Natural killer cell treated with Interleukin-12 subunit alpha and Interleukin-12 subunit beta and Interleukin-15 and Interleukin-18, amount 100 ng/mL, for 72 hours (primary cell): ENCODE measurements at regions not wholly inside any gene's neighbourhood (a gene's known extent, or its start where the extent isn't known, plus 50 kb on each side); places are given as distances from the start of the nearest gene placed in this dataset.
A peak's percentile ranks its signal among the peaks of the same experiment; 100 is the strongest.
"Not testable (repeated sequence)": the region's sequence is repeated elsewhere in the genome, so short reads cannot be mapped to it uniquely, and the experiment has no call there.

Experiments
- ATAC-seq, 2 donors: fragments of 150-1000 bp; cut with Tn5 transposase in 1 of 2; sonication (Bioruptor Pico), chemical (Tn5 transposase) in 1 of 2; 2 replicates each; pipeline ENCODE4 v1.10.0; 2021
- DNase-seq: peaks from one replicate; pipeline ENCODE4 v3.0.0; 2022; ENCODE audit warnings: low spot score
- H3K27ac Mint-ChIP-seq, 2 donors: 1 replicate in 1 of 2; 2 replicates in 1 of 2; pipeline ENCODE4 v1.8.0; 2022; ENCODE audit warnings: mixed read lengths in 2 of 2, mild to moderate bottlenecking in 1 of 2, moderate library complexity in 1 of 2
- H3K27me3 Mint-ChIP-seq, 2 donors: 1 replicate in 1 of 2; 2 replicates in 1 of 2; pipeline ENCODE4 v1.8.0; 2022; ENCODE audit warnings: mixed read lengths in 2 of 2
- H3K36me3 Mint-ChIP-seq: one replicate; pipeline ENCODE4 v1.8.0; 2022; ENCODE audit warnings: mixed read lengths
- H3K4me1 Mint-ChIP-seq, 2 donors: 1 replicate in 1 of 2; 2 replicates in 1 of 2; pipeline ENCODE4 v1.8.0; 2022; ENCODE audit warnings: low read depth in 2 of 2, mixed read lengths in 2 of 2, mild to moderate bottlenecking in 1 of 2
- H3K4me3 Mint-ChIP-seq: one replicate; pipeline ENCODE4 v1.8.0; 2022; ENCODE audit warnings: mixed read lengths
- H3K9me3 Mint-ChIP-seq: 2 replicates; pipeline ENCODE4 v1.8.0; 2022; ENCODE audit warnings: mixed read lengths

DNA sequence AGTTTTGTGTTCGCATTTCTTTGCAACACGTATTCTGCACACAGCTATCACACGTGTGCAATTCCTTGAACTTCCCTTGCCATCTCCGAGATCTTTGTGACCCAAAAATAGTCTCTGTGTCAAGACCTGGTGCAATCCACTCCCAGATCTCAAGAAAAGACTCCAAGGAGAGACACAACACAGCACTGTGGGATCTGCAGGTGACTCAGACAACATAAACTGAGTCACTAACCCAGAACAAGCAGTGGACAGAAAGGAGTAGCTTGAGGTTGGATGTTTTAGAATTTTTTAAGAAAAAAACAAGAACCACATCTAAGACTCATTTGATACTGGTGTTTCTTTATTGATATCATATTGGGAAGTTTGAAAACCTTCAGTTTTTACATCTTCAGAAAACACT lies 396.9 kb downstream of the AGTPBP1 start:
- H3K27ac Mint-ChIP-seq: no peak overlapping the region
- peaks cover 22 to 40% of the 10 kb centered on the region in 2 donors for H3K27me3 Mint-ChIP-seq
- no peak for DNase-seq
- no peaks in the 10 kb centered on the region for H3K9me3 Mint-ChIP-seq
- no peak overlapping the region for H3K4me3 Mint-ChIP-seq
- H3K4me1 Mint-ChIP-seq: no peaks in the 10 kb centered on the region
- H3K36me3 Mint-ChIP-seq: no peaks in the 10 kb centered on the region
- ATAC-seq: no peak

DNA sequence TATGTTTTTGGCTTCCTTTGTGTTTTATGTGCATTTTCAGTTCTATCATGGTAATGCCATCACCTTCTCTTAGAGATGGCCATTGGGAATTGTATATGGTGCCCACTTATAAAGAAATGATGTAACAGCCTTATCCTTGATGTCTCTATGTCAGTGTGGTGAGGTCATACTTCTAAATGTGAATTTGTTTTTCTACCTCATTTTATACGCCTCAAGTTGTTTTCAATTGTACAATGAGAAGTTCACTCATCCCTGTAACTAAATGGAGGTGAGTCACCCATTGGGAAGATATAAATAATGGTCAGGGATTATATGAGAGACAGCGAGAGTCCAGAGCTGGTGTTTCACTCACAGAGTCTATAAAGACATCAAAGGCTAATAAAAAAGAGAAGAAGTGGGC lies 402.4 kb downstream of the AGTPBP1 start:
- DNase-seq (no peak), ATAC-seq (no peak)
- Mint-ChIP-seq H3K4me3 (no peak overlapping the region), H3K27me3 (peaks cover 31 to 51% of the 10 kb centered on the region in 2 donors), H3K4me1 (no peaks in the 10 kb centered on the region), H3K27ac (no peak overlapping the region), H3K36me3 (no peaks in the 10 kb centered on the region), H3K9me3 (no peaks in the 10 kb centered on the region)

GRCh38 chr9:85334228-85334627 lies 407.5 kb downstream of the AGTPBP1 start:
- Mint-ChIP-seq H3K4me3 (no peak overlapping the region), H3K36me3 (no peaks in the 10 kb centered on the region), H3K27ac (no peak overlapping the region), H3K4me1 (no peaks in the 10 kb centered on the region), H3K9me3 (no peaks in the 10 kb centered on the region), H3K27me3 (peaks cover 17 to 22% of the 10 kb centered on the region in 2 donors)
- no peak for DNase-seq
- no peak for ATAC-seq

GRCh38 chr9:85332487-85332886 lies 409.3 kb downstream of the AGTPBP1 start:
- Mint-ChIP-seq H3K27ac (no peak overlapping the region), H3K4me3 (no peak overlapping the region), H3K36me3 (no peaks in the 10 kb centered on the region), H3K4me1 (no peaks in the 10 kb centered on the region), H3K27me3 (peaks cover 21 to 31% of the 10 kb centered on the region in 2 donors), H3K9me3 (no peaks in the 10 kb centered on the region)
- no peak for ATAC-seq
- no peak for DNase-seq

DNA sequence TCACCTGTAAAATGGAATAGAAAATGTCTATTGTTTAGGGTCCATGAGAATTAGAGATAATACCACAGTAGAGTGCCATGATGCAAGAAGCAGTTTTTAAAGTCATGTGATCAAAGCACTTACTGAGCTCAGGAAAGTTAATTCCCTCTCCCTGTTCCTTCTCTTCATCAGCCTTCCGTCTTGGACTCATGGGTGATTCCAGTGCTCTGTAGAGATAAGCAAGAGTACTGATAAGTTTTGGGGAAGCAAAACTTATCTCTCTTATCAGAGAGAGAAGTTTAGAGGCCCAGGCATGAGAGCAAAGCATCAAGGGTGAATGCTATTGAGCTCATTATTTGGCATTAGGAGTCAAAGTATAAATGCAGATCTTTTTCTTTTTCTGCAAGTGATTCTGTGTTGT lies 410.1 kb downstream of the AGTPBP1 start:
- ATAC-seq (no peak), DNase-seq (no peak)
- Mint-ChIP-seq H3K27ac (no peak overlapping the region), H3K9me3 (no peaks in the 10 kb centered on the region), H3K27me3 (peaks cover 26 to 39% of the 10 kb centered on the region in 2 donors), H3K4me3 (no peak overlapping the region), H3K4me1 (no peaks in the 10 kb centered on the region), H3K36me3 (peaks cover 4% of the 10 kb centered on the region)

DNA sequence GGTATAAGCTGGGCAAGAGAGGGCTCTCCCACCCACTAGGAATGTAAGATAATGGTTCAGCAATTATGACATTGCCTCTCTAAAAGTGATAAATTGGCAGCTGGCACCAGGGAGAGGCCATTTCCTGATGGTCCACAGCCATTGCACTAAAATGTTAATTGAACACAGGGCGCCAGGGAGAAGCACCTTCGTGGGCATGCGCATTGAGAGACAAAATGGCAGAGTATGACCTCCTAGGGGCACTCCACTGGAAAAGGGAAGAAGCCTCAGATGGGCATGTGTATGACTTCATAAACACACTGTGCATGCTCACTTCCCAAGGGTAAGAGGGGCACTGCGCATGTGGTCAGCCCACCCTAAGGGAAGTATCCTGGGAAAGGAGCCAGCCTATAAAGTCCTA lies 419.2 kb downstream of the AGTPBP1 start:
- ATAC-seq: no peak
- no peaks in the 10 kb centered on the region for H3K4me1 Mint-ChIP-seq
- H3K27me3 Mint-ChIP-seq: peaks cover 27 to 45% of the 10 kb centered on the region in 2 donors
- no peak overlapping the region for H3K4me3 Mint-ChIP-seq
- no peak overlapping the region for H3K27ac Mint-ChIP-seq
- H3K36me3 Mint-ChIP-seq: peaks cover 18% of the 10 kb centered on the region
- H3K9me3 Mint-ChIP-seq: peaks cover 9% of the 10 kb centered on the region
- no peak for DNase-seq

DNA sequence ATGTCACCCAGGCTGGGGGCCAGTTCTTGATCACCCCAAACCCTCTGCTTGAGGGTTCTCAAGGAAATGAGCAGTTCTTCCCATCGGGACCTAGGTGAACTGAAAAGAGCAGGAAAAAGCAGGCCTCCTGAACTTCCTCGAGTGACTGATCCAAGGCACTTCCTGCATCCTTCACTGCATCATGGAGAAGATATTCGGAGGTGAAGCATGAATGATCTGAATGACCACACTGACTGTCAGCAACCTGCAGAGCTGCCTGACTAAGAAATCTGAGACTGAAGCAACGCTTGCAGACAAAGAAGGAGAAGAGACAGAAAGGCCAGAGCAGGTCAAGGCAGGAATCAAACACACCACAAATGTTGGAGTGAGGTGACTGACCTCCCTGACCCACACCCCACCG lies 420.2 kb downstream of the AGTPBP1 start:
- Mint-ChIP-seq H3K36me3 (peaks cover 14% of the 10 kb centered on the region), H3K27me3 (peaks cover 21 to 34% of the 10 kb centered on the region in 2 donors), H3K27ac (no peak overlapping the region), H3K4me1 (no peaks in the 10 kb centered on the region), H3K4me3 (no peak overlapping the region), H3K9me3 (peaks cover 9% of the 10 kb centered on the region)
- no peak for ATAC-seq
- DNase-seq: no peak

DNA sequence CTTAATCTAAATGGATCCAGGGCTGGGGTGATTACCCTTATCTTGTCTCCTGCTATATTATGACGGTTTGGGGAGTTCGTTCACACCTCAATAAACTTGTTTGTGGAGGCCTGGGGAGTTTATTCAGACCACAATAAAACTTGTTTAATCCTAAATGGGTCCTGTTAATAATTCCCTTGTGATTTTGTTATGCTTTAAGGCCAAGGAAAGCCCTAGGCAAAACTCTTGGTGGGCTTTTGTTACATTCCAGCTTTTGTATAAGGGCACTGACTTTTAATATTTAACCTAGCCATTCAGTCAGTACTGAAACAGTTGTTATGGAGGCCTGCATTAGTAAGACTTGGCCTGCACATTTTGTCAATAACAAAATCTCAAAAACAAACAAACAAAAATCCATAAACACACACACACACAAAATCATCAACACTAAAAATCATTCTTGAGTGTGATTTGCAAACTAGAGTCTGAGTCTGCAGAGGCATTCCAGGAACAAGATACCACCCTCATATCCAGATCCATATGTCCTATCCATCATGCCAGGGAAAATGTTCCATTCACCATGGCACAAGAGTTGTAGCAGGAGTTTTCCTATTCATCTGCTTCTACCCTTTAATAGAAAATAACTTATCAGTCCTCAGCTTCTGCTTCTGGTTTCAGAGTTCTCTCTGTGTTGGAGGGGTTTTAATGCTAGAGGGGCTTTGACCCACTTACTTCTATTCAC lies 421.7 kb downstream of the AGTPBP1 start:
- H3K27me3 Mint-ChIP-seq: peaks cover 11 to 20% of the 10 kb centered on the region in 2 donors
- ATAC-seq: no peak

GRCh38 chr9:85315535-85315934 lies 426.2 kb downstream of the AGTPBP1 start:
- not testable (repeated sequence) for H3K4me3 Mint-ChIP-seq, H3K27ac Mint-ChIP-seq, ATAC-seq, DNase-seq
- Mint-ChIP-seq H3K36me3 (peaks cover 10% of the 10 kb centered on the region), H3K4me1 (peaks cover 3 to 10% of the 10 kb centered on the region in 2 donors), H3K9me3 (peaks cover 14% of the 10 kb centered on the region), H3K27me3 (peaks cover 15 to 18% of the 10 kb centered on the region in 2 donors)

More for the DNA sequence above, 421.7 kb downstream of the AGTPBP1 start:
- Mint-ChIP-seq H3K4me1 (no peaks in the 10 kb centered on the region), H3K9me3 (no peaks in the 10 kb centered on the region), H3K36me3 (peaks cover 4% of the 10 kb centered on the region), H3K27ac (no peak overlapping the region), H3K4me3 (no peak overlapping the region)
- no peak for DNase-seq

DNA sequence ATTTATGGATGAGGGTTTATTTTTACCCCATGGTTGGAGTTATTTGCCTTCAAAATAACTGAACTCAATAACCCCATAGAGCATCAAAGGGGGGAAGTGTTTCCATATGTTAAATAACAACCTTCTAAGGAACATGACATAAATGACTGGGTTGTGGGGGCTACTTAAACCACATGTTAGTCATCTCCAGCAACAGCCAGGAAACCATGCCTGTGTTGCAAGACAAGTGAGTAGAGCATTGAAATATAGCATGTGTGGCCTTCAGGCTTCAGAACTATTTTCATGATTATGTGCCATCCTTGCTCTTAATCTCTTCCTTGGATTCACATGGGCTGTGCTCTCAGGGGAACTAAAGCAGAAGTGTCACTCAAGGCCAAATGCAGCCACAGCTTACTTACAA lies 431.2 kb downstream of the AGTPBP1 start:
- Mint-ChIP-seq H3K27me3 (peaks cover 18 to 22% of the 10 kb centered on the region in 2 donors), H3K4me3 (no peak overlapping the region), H3K4me1 (peaks cover 3 to 11% of the 10 kb centered on the region in 2 donors), H3K9me3 (peaks cover 14% of the 10 kb centered on the region), H3K27ac (no peak overlapping the region), H3K36me3 (peaks cover 10% of the 10 kb centered on the region)
- ATAC-seq (peak in 1 of 2 donors; percentile 85), DNase-seq (no peak)

GRCh38 chr9:85303757-85304134 lies 438.0 kb downstream of the AGTPBP1 start:
- DNase-seq (no peak), ATAC-seq (no peak)
- no peak overlapping the region for H3K27ac Mint-ChIP-seq
- no peaks in the 10 kb centered on the region for H3K9me3 Mint-ChIP-seq
- no peaks in the 10 kb centered on the region for H3K4me1 Mint-ChIP-seq
- H3K4me3 Mint-ChIP-seq: no peak overlapping the region
- H3K27me3 Mint-ChIP-seq: peaks cover 17 to 28% of the 10 kb centered on the region in 2 donors
- H3K36me3 Mint-ChIP-seq: no peaks in the 10 kb centered on the region

DNA sequence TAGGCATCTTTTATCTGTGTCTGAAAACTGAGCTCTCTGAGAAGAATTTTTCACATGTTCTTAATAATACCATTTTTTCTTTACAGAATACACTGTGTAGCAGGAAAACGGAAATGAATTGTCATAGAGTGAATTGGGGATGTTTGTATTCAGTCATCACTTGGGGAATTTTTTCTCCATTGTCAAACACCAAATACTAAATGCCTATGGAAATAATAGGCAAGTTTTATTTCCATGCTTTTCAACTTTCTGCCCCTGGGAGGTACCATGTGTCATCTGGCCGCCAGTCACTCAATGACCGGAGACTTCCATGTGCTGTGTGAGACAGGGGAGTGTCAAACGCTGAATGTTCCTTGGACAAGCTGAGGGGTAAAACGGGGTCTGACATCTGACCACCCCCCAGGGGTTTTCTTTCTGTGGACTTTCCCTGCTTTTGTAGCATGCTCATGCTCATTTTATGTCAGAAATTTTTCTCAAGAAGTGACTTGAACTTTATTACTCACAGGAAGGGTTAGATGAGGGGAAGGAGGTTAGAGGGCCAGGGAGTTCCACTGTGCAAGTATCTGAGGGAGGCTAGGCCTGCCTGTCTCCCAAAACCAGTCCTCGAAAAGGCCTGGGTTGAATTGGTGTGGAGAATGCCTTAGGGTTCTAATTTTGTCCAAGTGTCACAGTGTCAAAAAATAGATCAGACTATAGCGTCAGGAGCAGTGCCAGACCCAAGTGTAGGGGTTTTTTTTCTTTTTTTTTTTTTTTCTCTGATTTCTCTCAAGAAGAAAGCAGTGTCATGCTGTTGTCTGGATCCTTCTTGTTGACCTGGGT lies 438.6 kb downstream of the AGTPBP1 start:
- ATAC-seq (no peak), DNase-seq (no peak)
- peaks cover 17 to 31% of the 10 kb centered on the region in 2 donors for H3K27me3 Mint-ChIP-seq
- no peaks in the 10 kb centered on the region for H3K36me3 Mint-ChIP-seq
- no peak overlapping the region for H3K27ac Mint-ChIP-seq
- no peak overlapping the region for H3K4me3 Mint-ChIP-seq
- H3K9me3 Mint-ChIP-seq: no peaks in the 10 kb centered on the region
- no peaks in the 10 kb centered on the region for H3K4me1 Mint-ChIP-seq

DNA sequence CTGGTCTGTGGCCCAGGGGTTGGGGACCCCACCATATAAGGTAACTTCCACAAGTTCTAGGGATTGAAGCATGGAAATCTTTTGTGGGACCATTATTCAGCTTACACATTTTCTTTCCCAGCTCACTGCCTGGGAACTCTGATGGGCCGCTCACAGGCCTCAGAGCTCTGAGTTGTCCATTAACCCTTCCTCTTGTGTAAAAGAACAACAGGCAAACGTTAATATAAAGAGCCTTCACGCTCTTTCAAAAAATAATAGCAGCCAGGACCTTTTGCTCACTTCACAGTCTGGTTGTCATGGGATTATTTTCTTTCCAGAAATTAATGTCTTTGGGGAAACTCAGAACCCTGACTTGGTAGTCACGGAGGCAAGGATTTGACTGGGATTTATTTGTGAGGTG lies 443.3 kb downstream of the AGTPBP1 start:
- DNase-seq (no peak), ATAC-seq (no peak)
- H3K27me3 Mint-ChIP-seq: peaks cover 17 to 46% of the 10 kb centered on the region in 2 donors
- H3K4me1 Mint-ChIP-seq: no peaks in the 10 kb centered on the region
- H3K27ac Mint-ChIP-seq: no peak overlapping the region
- H3K36me3 Mint-ChIP-seq: no peaks in the 10 kb centered on the region
- H3K9me3 Mint-ChIP-seq: peaks cover 4% of the 10 kb centered on the region
- H3K4me3 Mint-ChIP-seq: no peak overlapping the region

GRCh38 chr9:85295244-85295643 lies 446.5 kb downstream of the AGTPBP1 start:
- H3K36me3 Mint-ChIP-seq, H3K9me3 Mint-ChIP-seq: not testable (repeated sequence)

More at GRCh38 chr9:85295244-85295643, 446.5 kb downstream of the AGTPBP1 start:
- DNase-seq, H3K4me3 Mint-ChIP-seq, ATAC-seq, H3K4me1 Mint-ChIP-seq, H3K27ac Mint-ChIP-seq: not testable (repeated sequence)
- peaks cover 11 to 33% of the 10 kb centered on the region in 2 donors for H3K27me3 Mint-ChIP-seq
